Stimulated activated CD4-positive, alpha-beta T cell treated with anti-CD3 and anti-CD28 coated beads, TNF-alpha, amount 100 ng/mL, for 48 hours (primary cell): ENCODE measurements at regions not wholly inside any gene's neighbourhood (a gene's known extent, or its start where the extent isn't known, plus 50 kb on each side); places are given as distances from the start of the nearest gene placed in this dataset.
"Not testable (repeated sequence)": the region's sequence is repeated elsewhere in the genome, so short reads cannot be mapped to it uniquely, and the experiment has no call there.

Experiments used
- DNase-seq, 3 donors: peaks; one replicate each; pipeline ENCODE4 v3.0.0-alpha.2; 2020; ENCODE audit warnings: low read depth in 3 of 3

GRCh38 chr6:14995966-14996602 lies 249.8 kb upstream of the JARID2 start:
- no peak for DNase-seq

- DNase-seq: no peak
Measured at GRCh38 chr6:14996892-14997291, 249.0 kb upstream of the JARID2 start.

- no peak for DNase-seq
Measured at GRCh38 chr6:14997507-14997906, 248.4 kb upstream of the JARID2 start.

- no peak for DNase-seq
Measured at GRCh38 chr6:14999106-14999505, 246.8 kb upstream of the JARID2 start.

GRCh38 chr6:15001326-15001910 lies 244.5 kb upstream of the JARID2 start:
- no peak for DNase-seq

GRCh38 chr6:15008269-15008668 lies 237.6 kb upstream of the JARID2 start:
- no peak for DNase-seq

DNA sequence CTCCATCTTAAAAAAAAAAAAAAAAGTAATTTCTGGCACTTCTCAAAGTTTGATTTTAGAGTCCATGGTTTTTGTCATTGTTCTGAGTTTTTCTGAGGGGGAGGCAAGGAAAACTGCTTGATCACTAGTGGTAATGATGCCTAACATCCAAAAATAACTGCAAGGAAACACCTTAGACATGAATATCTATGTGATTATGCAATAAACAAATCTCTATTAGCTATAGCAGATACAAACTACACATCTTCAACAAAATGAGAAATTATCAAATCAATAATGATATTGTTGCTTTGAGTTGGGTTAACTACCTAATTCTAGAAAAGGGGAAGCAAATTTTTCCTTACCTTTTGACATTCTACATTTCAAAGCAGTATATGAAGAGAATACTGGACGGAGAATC lies 230.9 kb upstream of the JARID2 start:
- no peak for DNase-seq

GRCh38 chr6:15016813-15017212 lies 229.1 kb upstream of the JARID2 start:
- no peak for DNase-seq

DNA sequence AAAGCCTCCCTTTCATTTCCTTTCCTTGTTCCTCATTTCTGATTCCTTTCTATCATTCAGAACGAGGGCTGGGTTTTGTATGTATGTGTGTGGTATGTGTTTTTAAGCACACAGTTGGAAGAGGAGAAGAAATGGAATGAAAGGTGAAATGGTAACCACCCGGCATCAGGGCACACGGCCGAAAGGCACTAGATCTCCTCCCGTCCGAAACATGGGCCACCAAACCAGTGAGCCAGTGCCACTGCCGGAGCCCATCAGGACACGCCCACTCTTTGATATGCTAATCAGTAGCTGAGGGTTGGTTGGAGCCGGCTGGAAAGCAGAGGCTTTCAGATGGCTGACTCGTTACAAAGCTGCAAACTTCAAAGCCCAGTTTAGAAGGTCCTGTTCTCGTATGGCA lies 228.6 kb upstream of the JARID2 start:
- DNase-seq: no peak

GRCh38 chr6:15017803-15018202 lies 228.1 kb upstream of the JARID2 start:
- no peak for DNase-seq

GRCh38 chr6:15020119-15020770 lies 225.6 kb upstream of the JARID2 start:
- DNase-seq: no peak

DNA sequence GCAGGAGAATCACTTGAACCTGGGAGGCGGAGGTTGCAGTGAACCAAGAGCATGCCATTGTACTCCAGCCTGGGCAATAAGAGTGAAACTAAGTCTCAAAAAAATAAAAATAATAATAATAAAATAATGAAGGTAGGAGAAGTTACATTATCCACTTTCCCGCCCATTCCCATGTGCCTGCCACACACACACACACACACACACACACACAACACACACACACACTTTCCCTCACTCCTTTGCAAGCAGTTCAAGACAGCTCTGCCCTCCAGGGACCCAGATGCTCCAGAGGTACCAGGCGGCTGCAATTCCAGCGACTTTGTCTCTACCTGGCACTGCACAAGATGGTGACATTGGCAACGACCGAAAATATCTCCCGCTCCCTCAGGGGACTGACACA lies 224.8 kb upstream of the JARID2 start:
- no peak for DNase-seq

GRCh38 chr6:15023018-15023417 lies 222.9 kb upstream of the JARID2 start:
- not testable (repeated sequence) for DNase-seq

- peak; percentile 44 to 68 (median 44) for DNase-seq
Measured at GRCh38 chr6:15023448-15023847, 222.4 kb upstream of the JARID2 start.

- DNase-seq: no peak
Measured at GRCh38 chr6:15025446-15025845, 220.4 kb upstream of the JARID2 start.

GRCh38 chr6:15026832-15027231 lies 219.0 kb upstream of the JARID2 start:
- no peak for DNase-seq

DNA sequence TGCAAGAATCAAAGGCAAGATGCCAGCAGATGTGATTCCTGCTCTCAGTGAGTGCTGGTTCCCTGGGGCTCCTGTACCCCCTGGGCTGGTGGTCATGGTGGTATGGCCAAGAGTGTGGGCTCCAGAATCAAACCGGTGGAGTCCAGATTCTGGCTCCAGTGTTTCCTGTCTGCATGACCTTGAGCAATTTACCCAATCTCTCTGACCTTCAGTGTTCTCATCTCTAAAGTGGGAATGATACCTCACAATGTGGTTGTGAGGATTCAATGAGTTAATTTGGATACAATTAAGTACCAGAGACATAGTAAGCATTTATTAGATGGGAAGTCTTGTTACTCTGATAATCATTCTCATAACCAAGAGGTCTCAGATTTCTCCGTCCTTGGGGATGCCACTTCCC lies 218.4 kb upstream of the JARID2 start:
- DNase-seq: no peak

DNA sequence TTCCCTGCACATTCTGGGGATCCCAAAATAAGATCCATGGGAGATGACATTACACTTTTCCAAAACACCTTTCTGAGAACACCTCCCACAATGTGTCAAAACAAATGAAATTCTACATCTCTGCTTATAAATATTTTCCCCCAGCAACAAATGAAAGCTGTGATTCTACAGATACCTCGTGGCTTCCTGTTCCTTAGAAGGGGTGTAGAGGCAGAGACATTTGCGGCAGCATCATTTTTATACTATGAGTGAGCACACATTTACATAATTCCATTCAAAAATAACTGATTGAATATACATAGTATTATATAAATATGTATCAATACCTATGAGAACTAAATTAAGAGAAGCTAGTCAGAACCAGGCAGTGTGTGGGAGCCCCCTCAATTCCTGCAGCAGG lies 213.9 kb upstream of the JARID2 start:
- DNase-seq: no peak

- no peak for DNase-seq
Measured at GRCh38 chr6:15033850-15034203, 212.0 kb upstream of the JARID2 start.

DNA sequence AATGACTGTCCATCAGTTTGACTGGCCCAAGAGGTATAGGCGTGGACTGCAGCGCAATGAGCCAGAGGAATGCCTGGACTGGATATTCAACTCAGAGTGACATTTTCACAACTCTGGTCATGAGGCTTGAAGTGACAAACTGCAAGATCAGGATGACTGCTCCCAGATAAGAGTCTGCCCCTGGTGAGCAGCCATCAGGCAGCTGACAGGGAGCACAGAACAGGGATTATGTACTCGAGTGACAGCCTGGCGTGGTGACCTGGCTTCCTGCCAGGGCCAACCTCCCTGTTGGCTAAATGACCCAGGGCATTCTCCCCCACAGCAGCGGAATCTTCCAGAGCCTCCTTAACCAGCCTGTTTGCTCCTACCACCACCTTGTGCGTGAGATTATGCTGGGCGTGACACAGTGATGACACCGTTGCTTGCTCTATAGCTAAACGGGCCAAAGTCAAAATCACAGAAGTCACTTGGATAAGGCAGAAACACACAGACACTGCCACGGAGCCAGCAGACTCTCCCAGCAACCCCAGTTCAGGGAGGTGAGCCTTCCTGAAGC lies 209.1 kb upstream of the JARID2 start:
- DNase-seq: no peak

- DNase-seq: no peak
Measured at GRCh38 chr6:15037253-15037652, 208.6 kb upstream of the JARID2 start.

- no peak for DNase-seq
Measured at GRCh38 chr6:15038013-15038791, 207.7 kb upstream of the JARID2 start.
